Loucy (cell line): ENCODE measurements at regions not wholly inside any gene's neighbourhood (a gene's known extent, or its start where the extent isn't known, plus 50 kb on each side); places are given as distances from the start of the nearest gene placed in this dataset.

Experiments used
- CTCF ChIP-seq: fragments of 200-600 bp; sonication (generic); conservative IDR thresholded peaks from 2 replicates; pipeline ENCODE4 v1.5.1; 2014; ENCODE audit warnings: mild to moderate bottlenecking, antibody characterized with exemption, low read length
- EZH2phosphoT487 ChIP-seq: fragments of 200-600 bp; IDR thresholded peaks from 2 replicates; pipeline ENCODE4 v1.6.1; 2018; ENCODE audit warnings: antibody characterized with exemption, mild to moderate bottlenecking, moderate library complexity, borderline replicate concordance

GRCh38 chr12:45665941-45666340 is 63.6 kb upstream of the ARID2 start:
- TF ChIP-seq CTCF, result no peak
- TF ChIP-seq EZH2phosphoT487, result no peak
